ENCODE measurements at regions not wholly inside any gene's neighbourhood (a gene's known extent, or its start where the extent isn't known, plus 50 kb on each side); places are given as distances from the start of the nearest gene placed in this dataset.

DNA sequence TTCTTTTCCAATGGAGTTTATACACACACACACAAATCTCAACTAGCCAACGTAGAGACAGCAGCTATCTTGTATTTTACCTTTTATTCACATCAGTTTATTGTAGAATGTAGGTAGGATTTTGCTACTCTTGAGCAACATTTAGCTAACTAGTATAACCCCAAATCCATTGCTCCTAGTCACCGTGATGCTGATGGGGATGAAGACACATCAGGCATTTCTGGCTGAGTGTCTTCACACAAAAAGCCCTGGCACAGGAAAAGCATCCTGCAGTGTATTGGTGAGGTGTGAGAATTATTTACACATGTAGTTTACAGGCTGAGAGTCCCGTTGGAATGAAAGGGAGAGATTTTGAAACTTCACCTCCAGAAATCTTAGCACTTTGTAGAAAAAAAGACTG is 65.9 kb upstream of the FBXL4 start:
- Histone ChIP-seq H2AFZ (ENCODE audit: low read depth, low read length) (no peak overlapping the region), H3K79me2 (replicated peaks; ENCODE audit: insufficient read depth, low read length) (no peaks in the 10 kb centered on the region), H3K36me3 (ENCODE audit: insufficient read depth, low read length) (no peaks in the 10 kb centered on the region), H3K9me2 (ENCODE audit: insufficient read depth, low read length) (no peaks in the 10 kb centered on the region), H3K27ac (ENCODE audit: low read length) (no peak overlapping the region), H4K20me1 (ENCODE audit: insufficient read depth) (no peaks in the 10 kb centered on the region), H3F3A (ENCODE audit: insufficient read depth, low read length, poor library complexity, severe bottlenecking) (no peaks in the 10 kb centered on the region), H3K9ac (ENCODE audit: low read length) (no peak overlapping the region), H3K4me2 (ENCODE audit: low read length) (no peak overlapping the region), H3K4me3 (ENCODE audit: low read length) (no peak overlapping the region), H3K9me3 (ENCODE audit: low read length) (no peaks in the 10 kb centered on the region), H3K27me3 (ENCODE audit: insufficient read depth, low read depth, low read length) (no peaks in the 10 kb centered on the region)
- TF ChIP-seq EZH2 (IDR thresholded peaks at IDR 0.05; ENCODE audit: borderline replicate concordance, insufficient read depth, low read length, poor library complexity, severe bottlenecking) (no peak), TAF1 (IDR thresholded peaks at IDR 0.05; ENCODE audit: low read depth) (no peak), MXI1 (conservative IDR thresholded peaks at IDR 0.05; ENCODE audit: poor library complexity, severe bottlenecking) (no peak), EP300 (conservative IDR thresholded peaks at IDR 0.05; ENCODE audit: poor library complexity, severe bottlenecking) (no peak), SMC3 (conservative IDR thresholded peaks at IDR 0.05; ENCODE audit: poor library complexity) (no peak), POLR2AphosphoS5 (IDR thresholded peaks at IDR 0.05) (no peak), RAD21 (conservative IDR thresholded peaks at IDR 0.05) (no peak)
- TF ChIP-seq, protein P1, sequence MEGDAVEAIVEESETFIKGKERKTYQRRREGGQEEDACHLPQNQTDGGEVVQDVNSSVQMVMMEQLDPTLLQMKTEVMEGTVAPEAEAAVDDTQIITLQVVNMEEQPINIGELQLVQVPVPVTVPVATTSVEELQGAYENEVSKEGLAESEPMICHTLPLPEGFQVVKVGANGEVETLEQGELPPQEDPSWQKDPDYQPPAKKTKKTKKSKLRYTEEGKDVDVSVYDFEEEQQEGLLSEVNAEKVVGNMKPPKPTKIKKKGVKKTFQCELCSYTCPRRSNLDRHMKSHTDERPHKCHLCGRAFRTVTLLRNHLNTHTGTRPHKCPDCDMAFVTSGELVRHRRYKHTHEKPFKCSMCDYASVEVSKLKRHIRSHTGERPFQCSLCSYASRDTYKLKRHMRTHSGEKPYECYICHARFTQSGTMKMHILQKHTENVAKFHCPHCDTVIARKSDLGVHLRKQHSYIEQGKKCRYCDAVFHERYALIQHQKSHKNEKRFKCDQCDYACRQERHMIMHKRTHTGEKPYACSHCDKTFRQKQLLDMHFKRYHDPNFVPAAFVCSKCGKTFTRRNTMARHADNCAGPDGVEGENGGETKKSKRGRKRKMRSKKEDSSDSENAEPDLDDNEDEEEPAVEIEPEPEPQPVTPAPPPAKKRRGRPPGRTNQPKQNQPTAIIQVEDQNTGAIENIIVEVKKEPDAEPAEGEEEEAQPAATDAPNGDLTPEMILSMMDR (IDR thresholded peaks at IDR 0.05; ENCODE audit: poor library complexity, severe bottlenecking): no peak
- TF ChIP-seq, protein P2, sequence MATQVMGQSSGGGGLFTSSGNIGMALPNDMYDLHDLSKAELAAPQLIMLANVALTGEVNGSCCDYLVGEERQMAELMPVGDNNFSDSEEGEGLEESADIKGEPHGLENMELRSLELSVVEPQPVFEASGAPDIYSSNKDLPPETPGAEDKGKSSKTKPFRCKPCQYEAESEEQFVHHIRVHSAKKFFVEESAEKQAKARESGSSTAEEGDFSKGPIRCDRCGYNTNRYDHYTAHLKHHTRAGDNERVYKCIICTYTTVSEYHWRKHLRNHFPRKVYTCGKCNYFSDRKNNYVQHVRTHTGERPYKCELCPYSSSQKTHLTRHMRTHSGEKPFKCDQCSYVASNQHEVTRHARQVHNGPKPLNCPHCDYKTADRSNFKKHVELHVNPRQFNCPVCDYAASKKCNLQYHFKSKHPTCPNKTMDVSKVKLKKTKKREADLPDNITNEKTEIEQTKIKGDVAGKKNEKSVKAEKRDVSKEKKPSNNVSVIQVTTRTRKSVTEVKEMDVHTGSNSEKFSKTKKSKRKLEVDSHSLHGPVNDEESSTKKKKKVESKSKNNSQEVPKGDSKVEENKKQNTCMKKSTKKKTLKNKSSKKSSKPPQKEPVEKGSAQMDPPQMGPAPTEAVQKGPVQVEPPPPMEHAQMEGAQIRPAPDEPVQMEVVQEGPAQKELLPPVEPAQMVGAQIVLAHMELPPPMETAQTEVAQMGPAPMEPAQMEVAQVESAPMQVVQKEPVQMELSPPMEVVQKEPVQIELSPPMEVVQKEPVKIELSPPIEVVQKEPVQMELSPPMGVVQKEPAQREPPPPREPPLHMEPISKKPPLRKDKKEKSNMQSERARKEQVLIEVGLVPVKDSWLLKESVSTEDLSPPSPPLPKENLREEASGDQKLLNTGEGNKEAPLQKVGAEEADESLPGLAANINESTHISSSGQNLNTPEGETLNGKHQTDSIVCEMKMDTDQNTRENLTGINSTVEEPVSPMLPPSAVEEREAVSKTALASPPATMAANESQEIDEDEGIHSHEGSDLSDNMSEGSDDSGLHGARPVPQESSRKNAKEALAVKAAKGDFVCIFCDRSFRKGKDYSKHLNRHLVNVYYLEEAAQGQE (IDR thresholded peaks at IDR 0.05; ENCODE audit: borderline replicate concordance): no peak

DNA sequence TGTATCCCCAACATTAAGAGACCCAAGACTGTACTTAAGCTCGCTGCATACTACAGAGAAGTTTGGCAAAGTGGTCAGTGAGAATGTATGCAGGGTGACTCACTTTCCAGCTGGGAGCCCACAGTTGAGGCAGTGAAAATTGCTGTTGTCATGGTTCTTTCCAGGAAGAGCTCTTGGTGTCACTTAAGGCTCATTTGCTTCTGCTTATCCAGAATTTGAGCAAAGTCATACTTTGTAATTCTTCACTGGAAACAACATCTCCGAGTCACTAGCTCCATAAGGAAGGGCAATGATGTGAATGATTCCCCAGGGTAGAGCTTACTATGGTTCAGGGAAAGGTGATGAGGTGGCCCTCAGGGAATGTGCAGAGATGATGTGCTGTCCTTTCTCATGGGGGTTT is 65.4 kb upstream of the FBXL4 start:
- no peak overlapping the region for H3K4me3 ChIP-seq (ENCODE audit: low read length)
- H3K9me2 ChIP-seq (ENCODE audit: insufficient read depth, low read length): no peaks in the 10 kb centered on the region
- H3K27ac ChIP-seq (ENCODE audit: low read length): no peak overlapping the region
- no peak overlapping the region for H3K9ac ChIP-seq (ENCODE audit: low read length)
- no peaks in the 10 kb centered on the region for H3K79me2 ChIP-seq (replicated peaks; ENCODE audit: insufficient read depth, low read length)
- H4K20me1 ChIP-seq (ENCODE audit: insufficient read depth): no peaks in the 10 kb centered on the region
- H3K4me2 ChIP-seq (ENCODE audit: low read length): no peak overlapping the region
- H3K36me3 ChIP-seq (ENCODE audit: insufficient read depth, low read length): no peaks in the 10 kb centered on the region
- H2AFZ ChIP-seq (ENCODE audit: low read depth, low read length): no peak overlapping the region
- no peaks in the 10 kb centered on the region for H3F3A ChIP-seq (ENCODE audit: insufficient read depth, low read length, poor library complexity, severe bottlenecking)
- H3K27me3 ChIP-seq (ENCODE audit: insufficient read depth, low read depth, low read length): no peaks in the 10 kb centered on the region
- TF ChIP-seq, protein P2 (IDR thresholded peaks at IDR 0.05; ENCODE audit: borderline replicate concordance): no peak
- no peak for TF ChIP-seq POLR2AphosphoS5 (IDR thresholded peaks at IDR 0.05)
- TF ChIP-seq RAD21 (conservative IDR thresholded peaks at IDR 0.05): no peak
- no peak for TF ChIP-seq TAF1 (IDR thresholded peaks at IDR 0.05; ENCODE audit: low read depth)
- TF ChIP-seq MXI1 (conservative IDR thresholded peaks at IDR 0.05; ENCODE audit: poor library complexity, severe bottlenecking): no peak
- no peak for TF ChIP-seq EZH2 (IDR thresholded peaks at IDR 0.05; ENCODE audit: borderline replicate concordance, insufficient read depth, low read length, poor library complexity, severe bottlenecking)
- TF ChIP-seq, protein P1 (IDR thresholded peaks at IDR 0.05; ENCODE audit: poor library complexity, severe bottlenecking): no peak
- TF ChIP-seq EP300 (conservative IDR thresholded peaks at IDR 0.05; ENCODE audit: poor library complexity, severe bottlenecking): no peak
- no peak for TF ChIP-seq SMC3 (conservative IDR thresholded peaks at IDR 0.05; ENCODE audit: poor library complexity)
- no peaks in the 10 kb centered on the region for H3K9me3 ChIP-seq (ENCODE audit: low read length)
